Epidermal melanocyte (primary cell): ENCODE measurements at regions not wholly inside any gene's neighbourhood (a gene's known extent, or its start where the extent isn't known, plus 50 kb on each side); places are given as distances from the start of the nearest gene placed in this dataset.

Experiments used
- DNase-seq: peaks from one replicate; pipeline ENCODE4 v3.0.0; 2011; ENCODE audit warnings: low spot score; ENCODE audit not compliant: insufficient read length

DNA sequence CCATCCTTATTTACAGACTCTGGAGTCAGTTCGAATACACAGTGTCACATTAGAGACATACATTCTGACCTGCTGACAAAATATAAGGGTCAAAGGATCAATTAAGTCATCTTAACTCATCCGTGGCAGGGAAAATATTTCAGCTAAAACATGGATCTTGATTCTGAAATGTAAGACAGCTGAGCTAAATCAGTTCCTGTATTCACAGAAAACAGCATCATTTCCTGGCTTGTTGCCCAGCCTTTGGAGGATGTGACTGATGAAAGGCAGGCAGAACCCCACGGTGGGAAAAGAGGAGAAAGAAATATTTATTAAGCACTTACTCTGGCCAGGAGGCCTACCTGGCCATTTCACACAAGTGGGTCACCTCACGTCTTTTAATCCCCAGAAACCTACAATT, 101.9 kb downstream of the GAS2L3 start:
- DNase-seq, result no peak

DNA sequence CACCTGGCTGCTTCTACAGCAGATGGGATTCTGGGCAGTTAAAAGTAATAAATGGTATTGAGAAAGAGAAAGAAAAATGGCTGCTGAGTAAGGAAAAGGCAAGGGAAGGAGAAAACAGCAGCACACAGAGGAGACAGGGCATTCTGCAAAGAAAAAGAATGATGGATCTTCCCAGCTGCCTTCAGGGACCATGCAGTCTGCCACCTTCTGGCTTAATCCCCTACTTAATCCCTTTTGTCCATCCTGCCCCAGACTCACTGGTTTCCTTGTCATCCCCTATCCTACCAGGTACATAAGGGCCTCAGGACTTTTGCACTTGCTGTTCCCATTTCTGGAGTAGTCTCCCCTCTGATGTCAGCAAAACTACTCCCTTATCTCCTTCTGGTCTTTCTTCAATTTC, 107.6 kb downstream of the GAS2L3 start:
- DNase-seq, result no peak

DNA sequence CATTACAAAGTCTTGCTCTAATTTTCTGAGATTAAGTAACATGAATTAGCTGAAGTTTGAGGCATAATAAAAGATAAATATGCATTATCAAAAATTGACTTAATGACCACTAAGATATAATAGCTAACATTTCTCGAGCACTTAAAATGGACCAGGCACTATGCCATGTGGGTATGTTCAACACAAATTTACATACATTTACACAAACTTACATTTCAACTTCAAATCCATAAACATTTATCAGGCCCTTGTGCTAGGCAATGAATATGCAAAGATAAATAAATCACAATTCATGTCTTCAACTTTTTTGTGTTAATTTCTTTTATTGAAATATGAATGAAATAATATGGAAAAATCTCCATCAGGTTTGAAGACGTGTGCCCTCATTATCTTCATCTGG, 108.7 kb downstream of the GAS2L3 start:
- DNase-seq, result no peak

DNA sequence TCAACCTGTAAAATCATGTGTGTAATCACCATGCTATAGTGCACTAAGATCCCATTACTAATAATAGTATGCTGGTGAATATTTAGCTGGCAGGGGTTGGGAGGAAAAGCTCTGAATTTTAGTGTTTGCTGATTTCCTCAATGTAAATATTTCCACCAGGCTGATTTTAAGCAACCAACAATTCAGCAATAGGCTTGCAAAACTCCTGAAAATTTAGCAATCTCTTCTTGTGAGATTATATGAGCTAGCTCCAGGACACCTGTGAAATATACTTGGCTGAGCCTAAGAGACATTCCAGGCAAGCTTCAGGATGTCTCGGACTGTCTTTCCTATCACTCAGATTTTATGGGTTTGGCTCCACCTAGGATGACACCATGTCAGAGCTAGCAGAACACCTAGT, 106.9 kb upstream of the ANO4 start:
- no peak for DNase-seq

DNA sequence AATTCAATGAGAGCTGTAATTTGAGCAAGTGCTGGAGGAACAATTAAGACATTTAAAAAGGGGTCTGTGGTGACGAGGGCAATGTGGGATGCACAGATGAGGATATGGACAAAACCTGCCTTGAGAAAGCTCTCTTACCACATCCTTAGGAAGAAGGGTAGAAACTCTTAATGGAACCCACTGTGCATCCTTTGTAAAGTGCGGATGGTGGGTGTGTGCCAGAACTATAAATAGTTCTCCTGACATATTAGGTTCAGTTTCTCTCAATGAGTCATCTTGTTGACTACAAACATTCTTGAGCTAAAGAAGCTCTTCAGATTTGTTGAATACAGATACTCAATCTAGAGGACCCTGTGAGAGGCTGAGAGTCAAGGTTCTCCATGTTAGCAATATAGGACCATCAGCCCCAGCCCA, 106.1 kb upstream of the ANO4 start:
- no peak for DNase-seq

DNA sequence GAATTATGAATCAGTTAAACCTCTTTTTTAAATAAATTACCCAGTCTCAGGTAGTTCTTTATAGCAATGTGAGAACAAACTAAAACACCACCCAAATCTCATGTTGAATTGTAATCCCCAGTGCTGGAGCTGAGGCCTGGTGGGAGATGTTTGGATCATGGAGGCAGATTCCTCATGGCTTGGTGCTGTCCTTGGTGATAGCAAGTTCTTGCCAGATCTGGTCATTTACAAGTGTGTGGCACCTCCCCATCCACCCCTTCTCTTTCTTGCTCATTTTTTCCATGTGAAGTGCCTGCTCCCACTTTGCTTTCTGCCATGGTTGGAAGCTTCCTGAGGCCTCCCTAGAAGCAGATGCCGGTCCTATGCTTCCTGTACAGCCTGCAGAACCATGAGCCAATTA, 102.1 kb upstream of the ANO4 start:
- no peak for DNase-seq

DNA sequence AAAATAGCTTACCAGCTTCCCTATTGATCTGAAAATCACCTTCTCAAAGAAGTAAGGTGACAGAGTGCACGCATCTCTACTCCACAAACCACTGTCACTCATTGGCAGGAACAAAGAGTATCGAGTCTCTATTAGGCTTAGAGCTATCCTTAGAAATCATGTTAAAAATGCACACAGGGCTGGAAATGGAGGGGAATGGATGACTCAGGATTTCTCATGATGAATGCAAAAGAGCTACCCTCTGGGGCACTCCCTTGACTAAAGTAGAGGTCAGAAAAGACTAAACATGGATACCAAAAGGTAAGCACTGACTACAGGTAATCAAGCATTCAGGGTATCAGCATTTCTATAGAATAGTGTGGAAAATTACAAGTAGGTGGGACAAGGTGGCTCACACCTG, 96.1 kb upstream of the ANO4 start:
- DNase-seq, result no peak

DNA sequence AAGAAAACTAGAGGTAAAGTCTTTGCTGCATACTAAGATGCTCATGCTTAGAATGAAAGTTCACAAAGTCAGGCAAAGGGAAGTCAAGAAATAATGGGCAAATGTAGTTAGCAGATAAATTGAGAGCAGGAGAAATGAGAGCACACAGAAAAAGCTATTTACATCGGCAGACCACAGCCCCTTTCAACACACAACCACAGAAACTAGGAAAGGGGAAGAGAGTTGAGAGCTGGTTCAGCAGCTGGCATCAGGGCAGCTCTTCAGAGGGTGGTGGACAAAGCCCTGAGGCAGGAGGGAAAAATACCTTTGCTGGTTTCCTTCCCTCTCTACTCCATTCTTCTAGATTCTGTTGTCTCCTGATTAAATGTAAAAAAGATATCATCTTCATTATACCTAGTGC, 95.4 kb upstream of the ANO4 start:
- DNase-seq, result no peak

DNA sequence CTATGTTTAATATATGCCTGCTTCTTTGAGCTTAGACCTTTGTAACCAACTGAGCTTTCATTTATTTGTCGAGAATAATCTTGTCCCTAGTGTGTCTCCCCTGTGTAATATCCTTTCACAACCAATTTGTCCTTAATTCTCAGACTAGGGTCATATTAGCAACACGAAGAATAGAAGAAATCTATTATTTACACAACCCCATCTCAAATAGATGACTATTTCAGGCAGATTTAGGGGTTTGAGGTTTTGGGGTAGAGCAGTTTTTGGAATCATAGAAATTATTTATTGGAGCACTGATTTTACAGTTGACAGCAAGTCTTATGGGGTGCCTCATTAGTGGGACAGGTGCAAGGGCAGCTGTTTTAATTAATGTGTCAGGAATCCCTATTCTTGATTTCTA, 91.2 kb upstream of the ANO4 start:
- DNase-seq, result no peak

DNA sequence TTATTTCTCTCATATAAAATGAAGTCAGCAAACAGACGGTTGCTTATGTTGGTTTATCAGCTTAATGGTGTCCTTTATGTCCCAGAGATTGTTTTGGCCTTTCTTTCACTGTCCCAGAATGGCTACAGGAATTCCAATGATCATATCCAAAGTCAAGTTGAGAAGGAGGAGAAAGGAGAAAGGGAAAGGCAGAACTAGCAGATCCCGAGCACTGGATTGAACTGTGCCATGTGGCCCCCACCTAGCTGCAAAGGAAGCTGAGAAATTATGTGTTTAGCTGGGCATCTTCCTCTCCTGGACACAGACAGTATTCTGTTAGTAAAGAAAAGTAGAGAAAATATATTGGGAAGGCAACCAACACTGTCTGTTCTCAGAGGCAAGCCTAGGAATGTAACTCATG, 90.7 kb upstream of the ANO4 start:
- DNase-seq, result no peak

DNA sequence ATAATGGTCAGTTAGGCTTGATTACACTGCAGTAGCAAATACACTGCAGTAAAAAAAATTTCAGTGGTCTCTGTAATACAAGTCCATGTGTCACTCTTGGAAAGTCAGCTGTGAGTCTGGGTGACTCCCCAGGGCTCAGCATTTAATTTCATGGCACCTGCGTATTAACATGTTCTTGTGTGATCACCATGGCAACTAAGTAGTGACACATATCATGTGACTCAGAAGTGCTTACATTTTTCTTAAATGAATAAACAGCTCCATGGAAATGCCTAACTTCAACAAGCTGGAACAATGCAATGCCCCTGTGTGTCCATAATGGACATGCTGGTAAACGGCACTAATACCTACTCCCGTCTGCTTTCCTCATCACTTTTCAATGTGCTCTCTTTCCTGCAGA, 88.5 kb upstream of the ANO4 start:
- DNase-seq, result no peak

DNA sequence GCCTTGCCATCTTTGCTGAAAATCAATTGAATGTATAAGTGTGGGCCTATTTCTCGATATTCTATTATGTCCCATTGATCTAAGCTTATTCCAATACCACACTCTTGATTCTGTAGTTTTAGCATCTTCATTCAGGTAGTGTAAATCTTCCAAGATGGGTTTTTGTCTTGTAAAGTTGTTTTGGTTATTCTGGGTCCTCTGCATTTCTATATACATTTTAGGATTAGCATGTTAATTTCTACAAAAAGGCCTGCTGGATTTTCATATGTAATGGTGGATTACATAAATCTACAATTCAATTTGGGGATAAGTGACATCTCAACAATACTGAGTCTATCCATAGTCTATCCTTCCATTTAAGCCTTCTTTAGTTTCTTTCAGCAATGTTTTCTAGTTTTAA, 86.0 kb upstream of the ANO4 start:
- DNase-seq, result no peak

DNA sequence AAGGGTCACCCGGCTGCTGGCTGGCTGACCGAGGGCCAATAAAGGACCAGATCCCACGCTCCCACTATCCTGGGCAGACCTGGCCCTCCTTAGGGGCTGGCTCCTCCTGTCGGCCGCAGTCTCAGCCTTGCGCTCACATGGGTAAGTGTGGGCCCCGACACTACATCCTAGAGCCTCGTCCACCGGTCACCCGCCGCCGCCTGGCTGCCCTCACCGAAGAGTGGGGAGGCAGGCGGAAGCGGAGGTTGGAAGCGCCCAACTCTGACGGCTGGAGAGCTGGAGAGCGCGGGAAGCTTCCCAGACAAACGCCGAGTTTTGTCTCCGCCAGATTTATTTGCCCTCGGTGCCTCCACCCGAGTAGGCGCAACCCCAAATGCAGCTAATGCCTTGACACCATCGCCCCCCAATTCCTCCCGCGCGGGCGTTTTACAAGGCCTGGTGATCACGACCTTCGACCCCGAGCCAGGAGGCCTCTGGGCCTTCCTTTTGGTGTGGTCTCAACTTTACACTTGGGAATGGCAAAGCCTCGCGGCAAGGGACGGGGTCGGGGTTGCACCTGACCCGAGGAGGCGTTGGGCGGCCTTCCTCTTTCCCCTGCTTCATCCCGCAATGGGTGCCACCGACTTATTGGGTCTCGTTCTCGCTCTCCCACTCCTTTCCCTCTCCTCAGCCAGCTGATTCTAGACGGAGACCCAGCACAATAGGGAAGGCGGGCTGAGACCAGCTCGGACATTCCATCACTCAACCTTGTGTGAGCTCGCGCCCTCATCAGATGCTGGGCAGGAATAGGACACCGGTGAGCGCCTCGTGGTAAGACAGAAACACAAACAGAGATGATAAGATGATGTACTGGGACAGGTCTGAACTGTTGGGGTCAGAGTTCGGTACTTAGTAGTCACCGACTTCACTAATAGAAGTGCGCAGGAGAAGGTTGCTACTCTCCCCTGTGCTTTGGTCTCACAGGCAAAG, 78.3 kb upstream of the ANO4 start:
- DNase-seq, result no peak

DNA sequence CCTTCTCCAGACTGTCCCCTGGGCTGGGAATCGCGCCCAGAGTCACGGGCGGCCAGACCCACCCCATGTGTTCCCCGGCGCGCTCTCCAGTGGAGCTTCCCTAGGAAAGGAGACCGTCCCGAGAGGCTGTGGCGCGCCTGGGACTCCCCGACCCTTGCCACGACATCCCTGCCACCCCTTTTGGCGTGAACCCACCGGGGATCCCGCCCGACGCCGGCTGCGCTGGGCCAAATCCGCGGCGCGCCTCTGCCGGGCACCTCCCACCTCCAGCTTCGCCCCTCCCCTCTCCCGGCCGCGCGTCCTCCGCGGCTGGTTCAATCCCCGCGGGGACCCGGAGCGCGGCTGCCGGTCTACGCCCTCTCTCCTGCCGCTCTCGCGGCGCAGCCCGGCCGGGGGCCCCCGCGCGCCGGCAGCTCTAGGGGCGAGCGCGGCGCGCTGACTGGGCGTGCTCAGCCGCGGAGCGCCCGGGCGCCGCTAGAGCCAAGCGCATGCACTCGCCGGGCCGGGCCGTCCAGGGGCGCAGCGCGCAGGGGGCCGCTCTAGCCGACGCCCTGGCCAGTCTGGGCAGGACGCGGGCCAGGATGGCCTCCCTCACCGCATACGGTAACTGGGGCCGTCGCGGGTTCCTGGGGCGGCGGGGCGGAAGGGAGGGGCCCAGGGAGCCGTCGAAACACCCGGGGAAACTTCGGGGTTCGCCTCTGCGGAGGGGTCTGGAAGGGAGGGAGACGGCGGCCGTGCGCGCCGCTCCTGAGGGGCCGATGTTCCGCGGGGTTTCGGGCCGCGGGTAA, 77.4 kb upstream of the ANO4 start:
- DNase-seq, result peak; percentile 21

DNA sequence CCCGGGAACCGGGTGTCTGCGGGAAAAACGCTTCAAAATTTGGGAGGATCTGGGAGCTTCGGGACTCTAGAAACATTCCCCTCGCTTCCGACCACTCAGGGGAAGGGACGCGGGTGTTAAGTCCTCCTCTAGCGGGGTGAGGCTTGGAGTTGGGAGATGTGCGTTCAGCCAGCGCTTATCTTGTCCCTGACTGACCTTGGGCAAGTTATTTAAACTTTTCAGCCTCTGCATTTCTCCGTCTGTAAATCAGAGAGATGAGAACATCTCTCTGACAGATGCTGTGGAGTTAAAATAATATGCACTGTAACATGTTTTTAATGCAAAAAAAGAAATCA, 76.9 kb upstream of the ANO4 start:
- DNase-seq, result no peak

DNA sequence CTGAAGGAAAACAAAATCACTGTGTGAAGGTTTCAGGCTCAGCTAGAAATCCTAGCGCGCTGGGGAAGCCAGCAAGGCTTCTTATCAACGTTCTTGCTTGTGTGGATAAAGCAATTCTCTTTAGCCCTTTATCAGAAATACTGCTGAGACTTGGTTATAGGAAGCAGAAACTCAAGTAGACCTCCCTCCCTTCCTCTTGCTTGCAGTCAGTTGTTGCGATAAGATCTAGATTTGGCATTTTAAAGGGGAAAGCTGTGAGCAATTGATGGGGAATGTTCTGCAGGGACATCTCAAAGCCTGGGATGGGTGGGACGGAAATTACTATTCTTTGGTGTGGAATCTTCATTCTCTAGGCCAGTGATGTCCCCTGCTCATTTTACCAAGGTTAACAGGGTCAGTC, 76.4 kb upstream of the ANO4 start:
- peak; percentile 29 for DNase-seq

DNA sequence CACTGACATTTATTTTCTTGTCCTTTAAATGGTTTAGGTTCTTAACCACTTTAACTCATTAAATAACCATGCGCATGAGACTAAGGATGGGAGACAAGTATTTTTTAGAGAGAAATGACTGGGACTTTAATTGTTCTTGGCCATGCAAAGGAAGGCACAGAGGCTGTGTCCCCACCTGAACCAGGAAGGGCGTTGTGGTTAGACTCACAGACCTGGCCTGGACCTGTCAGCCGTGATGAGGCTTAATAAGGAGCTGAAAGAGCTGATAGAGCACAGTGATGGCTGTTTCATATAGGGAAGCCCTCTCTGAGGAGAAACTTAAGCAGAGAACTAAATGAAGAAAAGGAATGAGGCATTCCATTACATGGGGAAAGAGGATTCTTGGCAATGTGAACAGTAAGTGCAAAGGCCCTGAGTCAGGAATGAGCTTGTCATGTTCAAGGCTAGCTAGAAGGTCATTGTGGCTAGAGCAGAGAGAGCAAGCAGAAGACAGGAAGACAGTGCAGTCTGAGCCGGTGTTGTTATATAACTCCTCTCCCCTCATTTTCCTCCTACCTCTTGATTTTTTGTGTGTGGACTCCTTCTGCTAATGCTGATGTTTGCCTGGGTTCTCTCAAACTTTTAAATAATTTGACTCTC, 74.4 kb upstream of the ANO4 start:
- no peak for DNase-seq

DNA sequence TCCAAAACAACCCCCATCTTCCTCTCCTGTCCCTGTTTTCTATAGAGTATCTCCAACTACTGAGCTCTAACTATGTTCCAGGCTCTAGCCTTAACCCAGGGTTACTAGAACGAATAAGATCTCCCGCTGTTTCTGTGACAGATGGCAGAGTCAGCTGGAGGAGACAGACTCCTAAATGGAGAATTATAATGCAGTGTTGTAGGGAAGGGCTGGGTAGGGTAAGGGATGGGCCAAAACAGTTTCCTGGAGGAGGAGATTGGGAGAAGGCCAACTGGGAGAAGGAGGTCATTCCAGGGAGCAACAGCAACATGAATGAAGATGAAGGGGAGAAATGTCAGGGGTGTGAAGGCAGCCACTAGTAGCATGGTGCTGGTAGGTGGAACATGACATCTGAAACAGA, 73.4 kb upstream of the ANO4 start:
- no peak for DNase-seq

DNA sequence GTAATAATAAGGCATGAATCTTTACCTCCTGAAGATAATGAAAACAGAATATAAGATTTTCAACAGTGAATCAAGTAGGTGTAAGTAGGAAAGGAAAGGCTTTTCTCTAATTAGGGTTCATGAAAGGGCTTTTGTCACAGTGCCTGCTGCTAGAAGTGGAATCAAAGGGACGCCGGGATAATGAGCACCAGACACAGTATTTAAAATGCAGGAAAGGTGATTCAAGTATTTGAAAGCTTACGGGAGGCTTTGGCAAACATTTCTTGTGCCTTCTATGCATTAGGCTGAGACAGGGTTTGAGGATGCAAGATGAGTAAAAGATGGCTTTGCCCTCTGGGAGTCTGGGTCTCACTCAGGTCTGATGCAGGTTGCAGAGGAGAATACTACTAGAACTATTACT, 70.5 kb upstream of the ANO4 start:
- no peak for DNase-seq

DNA sequence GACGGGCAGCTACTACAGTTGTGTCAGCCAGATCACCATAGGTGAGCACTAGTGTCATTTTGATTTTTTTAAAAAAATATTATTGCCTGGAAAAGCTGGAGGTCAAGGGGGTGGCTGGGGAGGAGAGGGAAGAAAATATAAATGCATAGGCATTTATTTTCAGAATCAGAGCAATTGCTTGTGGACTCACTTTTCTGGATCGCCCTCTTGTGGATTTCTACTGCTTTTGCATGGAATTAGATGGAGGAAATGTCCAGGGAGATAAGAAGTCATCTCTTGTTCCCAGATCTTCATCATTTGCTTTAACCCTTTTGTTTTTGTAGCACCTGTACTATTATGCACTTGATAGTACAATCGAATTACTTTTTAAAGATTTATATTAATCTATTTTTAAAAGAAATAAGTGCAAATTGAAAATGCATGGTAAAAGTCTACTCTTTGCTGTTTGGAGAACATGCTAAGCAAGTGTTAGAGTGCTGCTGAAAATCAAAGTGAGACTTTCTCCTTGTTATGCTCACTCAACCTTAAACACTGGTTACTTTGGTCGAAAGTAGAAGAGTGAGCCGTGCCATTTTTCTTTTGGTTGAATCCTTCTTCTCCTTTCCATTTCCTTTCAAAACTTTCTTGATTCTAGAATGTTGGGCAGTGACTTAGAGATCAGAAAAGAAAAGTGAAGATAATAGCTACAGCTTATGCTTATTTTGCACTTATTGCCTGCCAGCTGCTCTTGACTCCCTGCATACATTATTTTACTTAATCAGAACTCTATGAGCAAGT, 60.6 kb upstream of the ANO4 start:
- no peak for DNase-seq

DNA sequence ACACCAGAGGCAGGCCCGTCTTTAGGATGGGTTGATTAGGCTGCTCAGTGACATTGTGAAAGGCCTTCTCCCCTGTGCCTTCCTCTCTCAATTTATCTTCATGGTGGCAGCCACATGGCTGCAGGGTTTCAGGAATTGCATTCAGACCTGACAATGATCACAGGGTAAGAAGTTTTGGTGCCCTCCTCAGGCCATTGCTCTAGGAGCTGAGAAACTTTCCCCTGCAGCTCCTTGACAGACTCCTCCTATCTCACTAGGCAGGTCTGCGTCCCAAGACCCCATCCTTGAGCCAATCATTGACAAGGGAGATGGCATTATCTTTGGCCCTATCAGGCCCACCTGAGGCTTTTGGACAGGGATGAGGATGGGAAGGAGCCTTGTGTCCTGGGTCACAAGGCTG, 57.4 kb upstream of the ANO4 start:
- no peak for DNase-seq

DNA sequence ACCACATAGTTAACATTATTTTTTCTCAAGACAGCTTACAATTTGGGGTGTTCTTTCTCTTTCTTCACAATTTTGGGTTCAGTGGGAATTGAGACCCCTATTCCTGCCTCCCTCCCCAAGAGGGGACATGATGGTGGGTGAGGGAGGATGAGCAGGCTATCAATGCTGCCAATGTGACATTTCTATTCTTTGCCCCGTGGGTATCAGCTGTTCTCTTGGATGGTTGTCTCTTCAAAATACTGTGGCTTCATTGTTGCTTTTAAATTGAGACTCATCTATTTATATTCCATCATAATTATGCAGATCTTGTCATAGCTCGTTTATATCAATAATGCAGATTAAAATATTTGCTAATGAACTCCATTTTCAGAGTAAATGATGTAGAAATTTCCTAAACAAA, 56.5 kb upstream of the ANO4 start:
- DNase-seq, result no peak
